HG02884 (cell line): ENCODE measurements at regions not wholly inside any gene's neighbourhood (a gene's known extent, or its start where the extent isn't known, plus 50 kb on each side); places are given as distances from the start of the nearest gene placed in this dataset.
"Not testable (repeated sequence)": the region's sequence is repeated elsewhere in the genome, so short reads cannot be mapped to it uniquely, and the experiment has no call there.

Experiments used
- ATAC-seq: cut with Tn5 transposase; IDR thresholded peaks from one replicate; pipeline ENCODE4 v1.9.1; 2021; ENCODE audit warnings: mild to moderate bottlenecking, moderate library complexity; ENCODE audit not compliant: unreplicated experiment

DNA sequence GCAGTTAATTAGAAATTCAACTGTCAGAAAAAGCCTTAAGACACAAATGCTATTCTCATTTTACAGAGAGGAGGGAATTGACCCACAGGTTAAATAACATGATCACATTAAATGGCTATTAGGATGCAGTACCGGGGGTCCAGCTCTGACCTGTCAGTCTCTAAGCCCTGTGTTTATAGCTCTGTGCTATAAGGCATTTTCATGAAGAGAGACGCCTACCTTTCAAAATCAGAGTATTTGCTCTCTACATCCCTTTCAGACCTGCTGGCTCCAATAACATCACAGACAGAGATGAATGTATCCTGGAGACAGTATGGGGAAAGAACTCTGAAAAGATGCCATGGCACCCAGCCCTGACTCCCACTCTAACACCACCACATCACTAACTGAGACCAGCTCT lies 189.9 kb upstream of the PRSS58 start:
- ATAC-seq, result no peak

- ATAC-seq, result no peak
These were observed 187.3 kb upstream of the PRSS58 start for GRCh38 chr7:142445019-142445686.

DNA sequence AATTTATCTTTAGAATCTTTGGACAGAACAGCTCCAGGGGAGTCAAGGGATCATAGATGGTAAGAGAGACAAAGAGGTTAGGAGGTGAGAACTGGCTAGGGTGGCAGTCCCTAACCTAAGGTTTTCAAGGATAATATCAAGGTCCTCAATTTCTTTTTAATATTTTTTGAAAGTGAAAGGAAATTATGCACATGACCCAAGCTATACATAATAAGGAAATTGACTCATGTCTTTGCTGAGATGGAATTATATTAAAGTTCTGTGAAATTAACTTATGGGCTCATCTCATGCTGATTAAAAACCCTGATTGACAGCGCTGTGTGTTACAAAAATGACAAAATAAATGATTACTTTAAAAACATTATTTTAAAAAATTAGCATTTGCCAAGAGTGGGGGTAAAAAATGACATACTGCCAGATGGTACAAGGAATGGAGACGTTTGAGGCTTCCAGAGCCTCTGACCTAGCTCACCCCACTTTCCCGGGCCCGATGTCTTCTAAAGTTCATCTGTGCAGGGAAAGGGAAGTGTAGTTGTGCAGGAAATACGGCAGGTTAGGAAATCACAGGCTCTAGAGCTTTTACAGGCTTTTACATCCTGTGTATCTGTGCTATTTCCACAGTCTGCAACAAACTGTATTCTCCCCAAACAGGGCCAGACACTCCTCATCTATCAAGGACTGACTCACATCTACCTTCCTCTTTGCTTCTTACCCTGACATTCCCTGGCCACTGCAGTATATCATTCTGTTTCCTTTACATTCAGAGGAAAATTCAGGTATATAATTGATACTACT lies 185.6 kb upstream of the PRSS58 start:
- ATAC-seq, result no peak

DNA sequence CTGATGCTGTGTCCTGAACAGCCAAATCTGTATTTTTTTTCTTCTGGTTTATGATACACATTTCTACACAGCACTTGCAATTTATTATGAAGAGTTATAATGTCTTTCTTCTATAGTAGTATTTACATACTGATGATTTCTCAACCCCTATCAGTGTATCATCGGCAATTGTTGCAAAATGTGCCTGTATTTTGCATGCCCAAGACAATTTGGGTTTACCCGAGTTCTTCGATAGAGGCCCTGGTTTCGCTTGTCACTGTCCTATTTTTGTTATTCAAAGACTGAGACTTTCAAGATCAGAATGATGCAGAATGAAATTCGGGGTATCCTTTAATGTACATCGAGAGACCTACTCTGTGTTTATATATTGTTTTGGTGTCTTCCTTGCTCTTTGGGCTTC lies 184.5 kb upstream of the PRSS58 start:
- no peak for ATAC-seq

DNA sequence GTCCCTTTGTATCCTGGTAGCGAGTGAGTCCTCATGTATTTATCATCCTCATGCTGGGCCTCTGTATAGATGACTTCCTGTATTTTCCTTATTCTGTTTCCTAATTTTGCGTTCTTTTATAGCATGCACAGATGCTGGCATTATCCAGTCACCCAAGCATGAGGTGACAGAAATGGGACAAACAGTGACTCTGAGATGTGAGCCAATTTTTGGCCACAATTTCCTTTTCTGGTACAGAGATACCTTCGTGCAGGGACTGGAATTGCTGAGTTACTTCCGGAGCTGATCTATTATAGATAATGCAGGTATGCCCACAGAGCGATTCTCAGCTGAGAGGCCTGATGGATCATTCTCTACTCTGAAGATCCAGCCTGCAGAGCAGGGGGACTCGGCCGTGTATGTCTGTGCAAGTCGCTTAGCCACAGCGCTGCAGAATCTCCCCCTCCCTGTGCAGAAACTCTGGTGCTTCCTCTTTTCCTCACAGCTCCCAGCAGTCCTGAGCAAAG lies 183.1 kb upstream of the PRSS58 start:
- ATAC-seq, result no peak

DNA sequence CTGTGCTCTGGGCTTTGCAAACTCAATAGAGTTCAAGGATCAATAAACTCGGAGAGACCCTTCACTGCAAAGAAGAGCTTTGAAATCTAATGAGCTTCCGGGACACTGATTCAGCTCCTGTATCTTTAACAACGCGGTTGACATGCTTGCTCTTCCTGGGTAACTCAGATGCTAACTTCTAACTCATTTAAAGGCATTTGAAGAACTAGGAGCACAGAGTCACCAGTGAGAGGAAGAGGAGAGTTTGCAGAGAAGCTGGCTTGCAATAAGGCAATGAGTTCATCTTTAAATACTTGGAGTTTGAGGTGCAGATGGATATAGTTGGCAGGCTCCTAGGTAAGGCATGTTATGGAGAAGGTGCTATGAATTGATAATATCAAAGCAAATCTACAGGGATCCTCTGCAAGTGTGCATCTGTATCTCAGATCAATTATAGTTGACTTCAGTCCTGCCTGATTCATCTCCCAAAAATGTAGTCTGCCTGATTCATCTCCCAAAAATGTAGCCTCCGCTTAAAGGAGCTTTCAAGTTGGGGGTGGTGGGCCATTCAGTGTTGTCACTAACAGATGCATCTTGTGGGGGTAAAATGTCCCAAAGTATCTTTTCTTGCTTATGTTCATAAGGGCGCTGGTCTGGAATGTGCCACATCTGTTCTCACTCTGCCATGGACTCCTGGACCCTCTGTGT lies 182.5 kb upstream of the PRSS58 start:
- no peak for ATAC-seq

GRCh38 chr7:142439739-142440138 lies 181.9 kb upstream of the PRSS58 start:
- peak; percentile 48 for ATAC-seq

DNA sequence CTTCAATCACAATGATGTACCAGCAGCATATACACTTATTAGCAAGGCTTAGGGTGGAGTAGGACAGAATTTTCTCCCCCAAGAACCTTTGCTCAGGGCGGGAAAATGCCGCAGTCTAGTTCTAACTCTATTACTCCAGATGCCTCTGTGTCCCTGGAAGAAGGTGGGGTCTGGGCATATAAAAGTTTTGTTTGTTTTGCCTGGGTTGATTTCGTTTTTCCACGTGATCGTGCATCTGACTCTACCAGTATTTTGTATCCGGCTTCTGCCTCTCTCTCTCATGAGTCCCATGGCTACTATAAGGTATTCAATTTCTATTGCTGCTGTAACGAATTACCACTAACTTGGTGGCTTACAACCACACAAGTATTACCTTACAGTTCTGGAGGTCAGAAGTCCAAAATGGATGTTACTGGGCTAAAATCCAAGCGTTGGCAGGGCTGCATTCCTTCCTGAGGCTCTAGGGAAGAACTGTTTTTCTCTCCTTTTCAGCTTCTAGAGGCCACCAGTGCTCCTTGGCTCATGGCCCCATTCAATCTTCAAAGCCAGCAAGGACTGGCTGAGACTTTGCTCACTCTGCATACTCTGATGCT lies 181.2 kb upstream of the PRSS58 start:
- no peak for ATAC-seq

- ATAC-seq, result no peak
These were observed 180.5 kb upstream of the PRSS58 start for GRCh38 chr7:142438235-142438922.

- no peak for ATAC-seq
These were observed 179.9 kb upstream of the PRSS58 start for GRCh38 chr7:142437741-142438140.

GRCh38 chr7:142436601-142437000 lies 178.7 kb upstream of the PRSS58 start:
- no peak for ATAC-seq

GRCh38 chr7:142435606-142436005 lies 177.7 kb upstream of the PRSS58 start:
- not testable (repeated sequence) for ATAC-seq

GRCh38 chr7:142434666-142435167 lies 176.9 kb upstream of the PRSS58 start:
- no peak for ATAC-seq

DNA sequence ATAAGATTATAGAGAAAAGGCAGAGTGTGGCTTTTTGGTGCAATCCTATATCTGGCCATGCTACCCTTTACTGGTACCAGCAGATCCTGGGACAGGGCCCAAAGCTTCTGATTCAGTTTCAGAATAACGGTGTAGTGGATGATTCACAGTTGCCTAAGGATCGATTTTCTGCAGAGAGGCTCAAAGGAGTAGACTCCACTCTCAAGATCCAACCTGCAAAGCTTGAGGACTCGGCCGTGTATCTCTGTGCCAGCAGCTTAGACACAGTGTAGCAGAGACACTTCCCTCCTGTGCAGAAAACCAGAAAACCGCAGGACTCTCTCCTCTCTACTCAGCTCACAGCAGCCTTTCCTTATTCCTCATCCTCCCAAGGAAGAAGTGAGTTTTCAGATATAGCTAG lies 176.3 kb upstream of the PRSS58 start:
- not testable (repeated sequence) for ATAC-seq

GRCh38 chr7:142432377-142432776 lies 174.5 kb upstream of the PRSS58 start:
- no peak for ATAC-seq

DNA sequence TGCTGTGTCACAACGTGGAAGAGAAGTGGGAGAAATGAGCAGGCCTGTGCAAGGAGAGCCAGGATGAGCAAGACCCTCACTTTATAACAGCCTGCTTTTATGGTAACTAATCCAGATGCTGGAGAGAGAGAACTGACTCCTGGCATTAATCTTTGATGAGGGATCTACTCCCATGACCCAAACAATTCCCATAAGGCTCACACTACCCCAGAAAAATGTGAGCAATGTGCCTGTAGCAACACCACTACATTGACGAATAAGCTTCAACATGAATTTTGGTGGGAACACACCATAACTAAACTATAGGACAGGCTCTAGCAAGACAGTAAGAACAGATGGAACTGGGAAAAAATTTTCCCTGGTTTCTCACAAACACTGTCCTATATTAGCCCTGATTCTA lies 173.6 kb upstream of the PRSS58 start:
- ATAC-seq, result no peak

DNA sequence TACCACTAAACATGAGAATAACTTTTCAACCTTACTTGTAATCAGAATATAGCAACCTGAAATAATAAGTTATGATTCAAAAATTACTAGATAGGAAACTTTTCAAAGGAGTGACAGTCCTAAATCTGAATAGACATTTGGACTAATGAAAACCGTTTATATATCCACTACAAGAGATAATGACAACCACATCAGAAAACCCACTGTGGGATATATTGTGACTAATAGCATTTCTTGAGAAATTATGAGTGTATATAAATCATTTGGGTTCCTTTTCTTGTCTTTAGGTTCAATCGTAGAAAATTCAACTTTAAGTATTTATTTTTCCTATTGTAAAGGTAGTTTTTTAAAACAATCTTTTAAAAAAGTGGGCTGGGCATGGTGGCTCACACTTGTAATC lies 170.2 kb upstream of the PRSS58 start:
- ATAC-seq, result no peak

DNA sequence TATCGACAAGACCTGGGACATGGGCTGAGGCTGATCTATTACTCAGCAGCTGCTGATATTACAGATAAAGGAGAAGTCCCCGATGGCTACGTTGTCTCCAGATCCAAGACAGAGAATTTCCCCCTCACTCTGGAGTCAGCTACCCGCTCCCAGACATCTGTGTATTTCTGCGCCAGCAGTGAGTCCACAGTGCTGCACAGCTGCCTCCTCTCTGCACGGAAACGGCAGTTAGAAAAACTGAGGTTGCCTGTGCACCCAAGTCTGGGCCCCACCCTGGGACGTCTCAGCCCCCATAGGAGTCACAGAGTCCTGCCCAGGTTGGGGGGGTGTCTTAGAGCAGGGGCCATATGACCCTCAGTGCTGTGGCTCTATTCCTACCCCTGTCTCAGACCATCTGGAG lies 167.4 kb upstream of the PRSS58 start:
- ATAC-seq, result no peak

DNA sequence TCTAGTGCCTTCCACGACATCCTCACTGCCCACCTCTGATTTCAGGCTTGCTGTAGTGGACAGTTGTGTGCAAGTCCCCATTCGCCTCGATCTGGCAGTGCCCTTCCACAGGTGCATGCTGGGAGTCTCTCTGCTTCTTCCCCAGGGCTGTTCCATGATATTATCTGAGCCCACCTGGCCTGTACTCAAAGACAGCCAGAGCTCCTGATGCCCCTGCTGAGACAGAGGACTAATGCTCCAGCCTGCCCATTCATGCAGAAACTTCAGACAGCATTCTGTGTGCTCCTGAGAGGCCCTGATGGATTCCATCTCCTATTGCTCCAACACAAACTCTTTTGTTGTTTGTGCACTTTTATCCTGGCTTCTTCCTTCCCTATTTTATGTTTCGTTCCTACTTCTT lies 164.8 kb upstream of the PRSS58 start:
- ATAC-seq, result no peak

GRCh38 chr7:142420554-142421362 lies 162.9 kb upstream of the PRSS58 start:
- no peak for ATAC-seq
